Body of pancreas (tissue), 4 donors: ENCODE measurements at regions not wholly inside any gene's neighbourhood (a gene's known extent, or its start where the extent isn't known, plus 50 kb on each side); places are given as distances from the start of the nearest gene placed in this dataset.

Experiments used
- CTCF ChIP-seq, 7 experiments: fragments of 450-650 bp in 4 of 7; fragments of 200-600 bp in 3 of 7; sonication (generic) in 3 of 7; IDR thresholded peaks; one replicate each; pipeline ENCODE4 v1.5.1; 2016 to 2019; ENCODE audit warnings: antibody characterized with exemption in 7 of 7
- POLR2A ChIP-seq, 3 donors: fragments of 450-650 bp; IDR thresholded peaks; one replicate each; pipeline ENCODE4 v1.6.1; 2016; ENCODE audit warnings: antibody characterized with exemption in 3 of 3, mild to moderate bottlenecking in 2 of 3

- no peak for TF ChIP-seq CTCF (IDR thresholded peaks at IDR 0.05)
- TF ChIP-seq POLR2A (IDR thresholded peaks at IDR 0.05): no peak
Observed at GRCh38 chr6:80940571-80940970, 811.9 kb downstream of the TENT5A start.
